WTC11 (cell line): ENCODE measurements at regions not wholly inside any gene's neighbourhood (a gene's known extent, or its start where the extent isn't known, plus 50 kb on each side); places are given as distances from the start of the nearest gene placed in this dataset.

Source experiments
- ATAC-seq: fragments of 200-7000 bp; cut with Tn5 transposase; 2 replicates; pipeline ENCODE4 v1.10.0; 2021; ENCODE audit warnings: mild to moderate bottlenecking, moderate library complexity
- CTCF ChIA-PET: fragments of 300-600 bp; sonication (Branson Sonifier 250); formaldehyde crosslinking; loops from one replicate; lab custom pipeline; 2021; ENCODE audit warnings: antibody characterized with exemption; lab: Charles Lee
- POLR2A ChIA-PET: fragments of 350-600 bp; sonication (Branson Sonifier 250); formaldehyde crosslinking; loops from one replicate; lab custom pipeline; 2021; ENCODE audit warnings: antibody characterized with exemption; lab: Charles Lee
- DNase-seq: peaks from one replicate; pipeline ENCODE4 v3.0.0; 2021; ENCODE audit warnings: low spot score
- H3K27ac Mint-ChIP-seq: 2 replicates; pipeline ENCODE4 v1.8.0; 2021; ENCODE audit warnings: mixed read lengths
- H3K27me3 Mint-ChIP-seq: 2 replicates; pipeline ENCODE4 v1.8.0; 2021; ENCODE audit warnings: low read depth, mild to moderate bottlenecking, moderate library complexity, mixed read lengths
- H3K36me3 Mint-ChIP-seq: 2 replicates; pipeline ENCODE4 v1.8.0; 2021; ENCODE audit warnings: mixed read lengths
- H3K4me1 Mint-ChIP-seq: 2 replicates; pipeline ENCODE4 v1.8.0; 2022; ENCODE audit warnings: mixed read lengths
- H3K4me3 Mint-ChIP-seq: 2 replicates; pipeline ENCODE4 v1.8.0; 2021; ENCODE audit warnings: mild to moderate bottlenecking, moderate library complexity, mixed read lengths
- H3K9me3 Mint-ChIP-seq: 2 replicates; pipeline ENCODE4 v1.8.0; 2021; ENCODE audit warnings: mixed read lengths
- EMX1 ChIP-seq: fragments of 250-450 bp; sonication (Bioruptor Pico); IDR thresholded peaks from 2 replicates; pipeline ENCODE4 v1.8.0; 2021; ENCODE audit warnings: mild to moderate bottlenecking
- JAZF1 ChIP-seq: fragments of 250-450 bp; sonication (Bioruptor Pico); IDR thresholded peaks from 2 replicates; pipeline ENCODE4 v1.9.0; 2021; ENCODE audit warnings: moderate library complexity, mild to moderate bottlenecking, inconsistent platforms
- MYBL2 ChIP-seq: sonication (generic); formaldehyde crosslinking; IDR thresholded peaks from 2 replicates; pipeline ENCODE4 v1.8.1; 2023; ENCODE audit warnings: mild to moderate bottlenecking, moderate library complexity, missing genetic modification reagents
- NFYB ChIP-seq: sonication (generic); formaldehyde crosslinking; conservative IDR thresholded peaks from 2 replicates; pipeline ENCODE4 v1.8.0; 2022; ENCODE audit warnings: low read depth, missing genetic modification reagents
- RELA ChIP-seq: sonication (generic); formaldehyde crosslinking; IDR thresholded peaks from 2 replicates; pipeline ENCODE4 v1.8.1; 2022; ENCODE audit warnings: missing genetic modification reagents, mild to moderate bottlenecking, borderline replicate concordance
- RORB ChIP-seq: fragments of 250-450 bp; sonication (Bioruptor Pico); IDR thresholded peaks from 2 replicates; pipeline ENCODE4 v1.9.0; 2021; ENCODE audit warnings: mild to moderate bottlenecking
- SMAD3 ChIP-seq: sonication (generic); formaldehyde crosslinking; IDR thresholded peaks from 2 replicates; pipeline ENCODE4 v1.8.0; 2022; ENCODE audit warnings: missing genetic modification reagents, mild to moderate bottlenecking, borderline replicate concordance
- SOX15 ChIP-seq: fragments of 250-450 bp; sonication (Bioruptor Pico); IDR thresholded peaks from 2 replicates; pipeline ENCODE4 v1.9.0; 2021; ENCODE audit warnings: mild to moderate bottlenecking
- TEAD4 ChIP-seq: sonication (generic); formaldehyde crosslinking; IDR thresholded peaks from 2 replicates; pipeline ENCODE4 v1.8.0; 2022; ENCODE audit warnings: mild to moderate bottlenecking, missing genetic modification reagents
- ZNF138 ChIP-seq: sonication (generic); formaldehyde crosslinking; conservative IDR thresholded peaks from 2 replicates; pipeline ENCODE4 v1.8.1; 2022; ENCODE audit warnings: mild to moderate bottlenecking, moderate library complexity, missing genetic modification reagents
- ZNF416 ChIP-seq: fragments of 250-450 bp; sonication (Bioruptor Pico); IDR thresholded peaks from 2 replicates; pipeline ENCODE4 v1.9.0; 2021; ENCODE audit warnings: mild to moderate bottlenecking, inconsistent platforms
- TF ChIP-seq, protein P1 (sequence below): sonication (generic); formaldehyde crosslinking; IDR thresholded peaks from 2 replicates; pipeline ENCODE4 v1.8.1; 2023; ENCODE audit warnings: mild to moderate bottlenecking, missing genetic modification reagents, moderate library complexity
- TF ChIP-seq, protein P2 (sequence below): fragments of 250-450 bp; sonication (Bioruptor Pico); IDR thresholded peaks from 2 replicates; pipeline ENCODE4 v1.9.0; 2021; ENCODE audit warnings: mild to moderate bottlenecking
- TF ChIP-seq, protein P3 (sequence below): fragments of 250-450 bp; sonication (Bioruptor Pico); IDR thresholded peaks from 2 replicates; pipeline ENCODE4 v1.9.0; 2021; ENCODE audit warnings: mild to moderate bottlenecking
- TF ChIP-seq, protein P4 (sequence below): sonication (generic); formaldehyde crosslinking; IDR thresholded peaks from 2 replicates; pipeline ENCODE4 v1.8.1; 2022; ENCODE audit warnings: low read depth, missing genetic modification reagents, borderline replicate concordance
- TF ChIP-seq, protein P5 (sequence below): sonication (generic); formaldehyde crosslinking; IDR thresholded peaks from 2 replicates; pipeline ENCODE4 v1.8.1; 2022; ENCODE audit warnings: mild to moderate bottlenecking, moderate library complexity, missing genetic modification reagents
- TF ChIP-seq, protein P6 (sequence below): sonication (generic); formaldehyde crosslinking; IDR thresholded peaks from 2 replicates; pipeline ENCODE4 v1.8.1; 2023; ENCODE audit warnings: mild to moderate bottlenecking, moderate library complexity, missing genetic modification reagents

DNA sequence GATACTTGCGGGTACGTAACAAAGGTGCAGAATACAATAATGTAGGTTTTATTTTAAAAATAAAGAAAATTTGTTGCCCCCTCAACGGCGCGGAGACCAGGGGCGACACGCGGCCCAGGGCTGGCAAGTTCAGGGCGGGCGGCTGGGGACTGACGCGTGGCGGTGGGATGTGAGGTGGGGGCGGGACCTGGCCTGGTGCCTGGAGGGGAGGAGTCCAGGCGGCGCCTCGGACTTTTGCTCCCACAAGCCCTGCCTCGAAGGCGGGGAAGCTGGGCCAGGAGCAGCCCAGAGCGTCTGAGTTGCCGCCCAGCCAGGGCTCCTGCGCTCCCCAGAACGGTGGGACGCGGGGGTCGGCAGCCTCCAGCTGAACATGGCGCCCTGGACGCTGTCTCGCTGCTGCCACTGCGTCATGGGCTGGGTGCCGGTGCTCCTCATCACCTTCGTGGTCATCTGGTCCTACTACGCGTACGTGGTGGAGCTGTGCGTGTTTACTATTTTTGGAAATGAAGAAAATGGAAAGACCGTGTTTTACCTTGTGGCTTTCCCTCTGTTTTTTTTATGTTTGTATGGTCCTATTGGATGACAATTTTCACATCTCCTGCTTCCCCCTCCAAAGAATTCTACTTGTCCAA, 1122.8 kb upstream of the ATXN8OS start (continued):
- TF ChIP-seq, protein P1, sequence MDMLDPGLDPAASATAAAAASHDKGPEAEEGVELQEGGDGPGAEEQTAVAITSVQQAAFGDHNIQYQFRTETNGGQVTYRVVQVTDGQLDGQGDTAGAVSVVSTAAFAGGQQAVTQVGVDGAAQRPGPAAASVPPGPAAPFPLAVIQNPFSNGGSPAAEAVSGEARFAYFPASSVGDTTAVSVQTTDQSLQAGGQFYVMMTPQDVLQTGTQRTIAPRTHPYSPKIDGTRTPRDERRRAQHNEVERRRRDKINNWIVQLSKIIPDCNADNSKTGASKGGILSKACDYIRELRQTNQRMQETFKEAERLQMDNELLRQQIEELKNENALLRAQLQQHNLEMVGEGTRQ (CRISPR knock-in tag): no peak
- TF ChIP-seq NFYB (CRISPR knock-in tag) (no peak), RELA (CRISPR knock-in tag) (no peak), JAZF1 (CRISPR knock-in tag) (no peak), SOX15 (CRISPR knock-in tag) (no peak)
- TF ChIP-seq, protein P2, sequence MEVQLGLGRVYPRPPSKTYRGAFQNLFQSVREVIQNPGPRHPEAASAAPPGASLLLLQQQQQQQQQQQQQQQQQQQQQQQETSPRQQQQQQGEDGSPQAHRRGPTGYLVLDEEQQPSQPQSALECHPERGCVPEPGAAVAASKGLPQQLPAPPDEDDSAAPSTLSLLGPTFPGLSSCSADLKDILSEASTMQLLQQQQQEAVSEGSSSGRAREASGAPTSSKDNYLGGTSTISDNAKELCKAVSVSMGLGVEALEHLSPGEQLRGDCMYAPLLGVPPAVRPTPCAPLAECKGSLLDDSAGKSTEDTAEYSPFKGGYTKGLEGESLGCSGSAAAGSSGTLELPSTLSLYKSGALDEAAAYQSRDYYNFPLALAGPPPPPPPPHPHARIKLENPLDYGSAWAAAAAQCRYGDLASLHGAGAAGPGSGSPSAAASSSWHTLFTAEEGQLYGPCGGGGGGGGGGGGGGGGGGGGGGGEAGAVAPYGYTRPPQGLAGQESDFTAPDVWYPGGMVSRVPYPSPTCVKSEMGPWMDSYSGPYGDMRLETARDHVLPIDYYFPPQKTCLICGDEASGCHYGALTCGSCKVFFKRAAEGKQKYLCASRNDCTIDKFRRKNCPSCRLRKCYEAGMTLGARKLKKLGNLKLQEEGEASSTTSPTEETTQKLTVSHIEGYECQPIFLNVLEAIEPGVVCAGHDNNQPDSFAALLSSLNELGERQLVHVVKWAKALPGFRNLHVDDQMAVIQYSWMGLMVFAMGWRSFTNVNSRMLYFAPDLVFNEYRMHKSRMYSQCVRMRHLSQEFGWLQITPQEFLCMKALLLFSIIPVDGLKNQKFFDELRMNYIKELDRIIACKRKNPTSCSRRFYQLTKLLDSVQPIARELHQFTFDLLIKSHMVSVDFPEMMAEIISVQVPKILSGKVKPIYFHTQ (CRISPR knock-in tag): no peak
- TF ChIP-seq, all 79 proteins: peak for 0

DNA sequence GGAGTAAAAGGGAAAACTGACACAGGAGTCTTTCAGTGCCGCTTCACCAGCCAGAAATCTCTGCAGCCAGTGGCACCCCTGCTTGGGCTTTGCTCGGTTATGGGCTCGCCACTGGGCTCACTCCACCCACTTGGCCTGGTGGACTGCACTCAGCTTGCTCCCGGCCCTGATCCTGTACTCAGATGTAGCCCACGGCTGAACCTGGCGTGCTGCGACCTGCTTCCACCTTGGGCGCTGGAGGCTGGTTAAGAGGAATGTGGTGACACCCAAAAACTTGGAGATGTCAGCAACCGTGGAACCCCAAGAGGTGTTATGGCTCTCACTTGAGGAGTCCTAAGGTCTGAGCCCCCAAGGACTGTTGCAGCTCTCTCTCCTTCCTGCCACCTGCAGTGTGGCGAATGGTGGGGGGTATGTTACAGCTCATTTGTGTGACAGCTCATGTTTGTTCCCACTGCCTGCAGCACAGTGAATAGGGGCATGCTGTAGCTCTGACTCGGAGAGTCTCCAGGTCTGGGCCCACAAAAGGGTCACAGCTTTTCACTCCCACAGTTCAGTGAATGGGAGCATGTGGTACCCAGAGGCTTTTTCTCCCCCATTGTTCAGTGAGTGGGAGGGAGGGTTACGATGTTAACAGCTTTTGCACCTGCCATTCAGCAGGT, 1124.5 kb upstream of the ATXN8OS start:
- ATAC-seq: peak; percentile 56
- Mint-ChIP-seq H3K27me3 (no peaks in the 10 kb centered on the region), H3K4me1 (peaks cover 22% of the 10 kb centered on the region), H3K36me3 (peaks cover 8% of the 10 kb centered on the region), H3K27ac (no peak overlapping the region), H3K4me3 (no peak overlapping the region), H3K9me3 (peaks cover 15% of the 10 kb centered on the region)
- no peak for TF ChIP-seq EMX1 (CRISPR knock-in tag)
- no peak for TF ChIP-seq SMAD3 (CRISPR knock-in tag)
- TF ChIP-seq, protein P3, sequence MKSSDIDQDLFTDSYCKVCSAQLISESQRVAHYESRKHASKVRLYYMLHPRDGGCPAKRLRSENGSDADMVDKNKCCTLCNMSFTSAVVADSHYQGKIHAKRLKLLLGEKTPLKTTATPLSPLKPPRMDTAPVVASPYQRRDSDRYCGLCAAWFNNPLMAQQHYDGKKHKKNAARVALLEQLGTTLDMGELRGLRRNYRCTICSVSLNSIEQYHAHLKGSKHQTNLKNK (CRISPR knock-in tag): no peak
- no peak for TF ChIP-seq RORB
- TF ChIP-seq ZNF416 (CRISPR knock-in tag): no peak
- no peak for TF ChIP-seq TEAD4
- TF ChIP-seq, protein P4, sequence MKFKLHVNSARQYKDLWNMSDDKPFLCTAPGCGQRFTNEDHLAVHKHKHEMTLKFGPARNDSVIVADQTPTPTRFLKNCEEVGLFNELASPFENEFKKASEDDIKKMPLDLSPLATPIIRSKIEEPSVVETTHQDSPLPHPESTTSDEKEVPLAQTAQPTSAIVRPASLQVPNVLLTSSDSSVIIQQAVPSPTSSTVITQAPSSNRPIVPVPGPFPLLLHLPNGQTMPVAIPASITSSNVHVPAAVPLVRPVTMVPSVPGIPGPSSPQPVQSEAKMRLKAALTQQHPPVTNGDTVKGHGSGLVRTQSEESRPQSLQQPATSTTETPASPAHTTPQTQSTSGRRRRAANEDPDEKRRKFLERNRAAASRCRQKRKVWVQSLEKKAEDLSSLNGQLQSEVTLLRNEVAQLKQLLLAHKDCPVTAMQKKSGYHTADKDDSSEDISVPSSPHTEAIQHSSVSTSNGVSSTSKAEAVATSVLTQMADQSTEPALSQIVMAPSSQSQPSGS: no peak
- no peak for TF ChIP-seq MYBL2
- TF ChIP-seq, protein P5, sequence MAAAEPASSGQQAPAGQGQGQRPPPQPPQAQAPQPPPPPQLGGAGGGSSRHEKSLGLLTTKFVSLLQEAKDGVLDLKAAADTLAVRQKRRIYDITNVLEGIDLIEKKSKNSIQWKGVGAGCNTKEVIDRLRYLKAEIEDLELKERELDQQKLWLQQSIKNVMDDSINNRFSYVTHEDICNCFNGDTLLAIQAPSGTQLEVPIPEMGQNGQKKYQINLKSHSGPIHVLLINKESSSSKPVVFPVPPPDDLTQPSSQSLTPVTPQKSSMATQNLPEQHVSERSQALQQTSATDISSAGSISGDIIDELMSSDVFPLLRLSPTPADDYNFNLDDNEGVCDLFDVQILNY (CRISPR knock-in tag): no peak
- TF ChIP-seq, protein P6, sequence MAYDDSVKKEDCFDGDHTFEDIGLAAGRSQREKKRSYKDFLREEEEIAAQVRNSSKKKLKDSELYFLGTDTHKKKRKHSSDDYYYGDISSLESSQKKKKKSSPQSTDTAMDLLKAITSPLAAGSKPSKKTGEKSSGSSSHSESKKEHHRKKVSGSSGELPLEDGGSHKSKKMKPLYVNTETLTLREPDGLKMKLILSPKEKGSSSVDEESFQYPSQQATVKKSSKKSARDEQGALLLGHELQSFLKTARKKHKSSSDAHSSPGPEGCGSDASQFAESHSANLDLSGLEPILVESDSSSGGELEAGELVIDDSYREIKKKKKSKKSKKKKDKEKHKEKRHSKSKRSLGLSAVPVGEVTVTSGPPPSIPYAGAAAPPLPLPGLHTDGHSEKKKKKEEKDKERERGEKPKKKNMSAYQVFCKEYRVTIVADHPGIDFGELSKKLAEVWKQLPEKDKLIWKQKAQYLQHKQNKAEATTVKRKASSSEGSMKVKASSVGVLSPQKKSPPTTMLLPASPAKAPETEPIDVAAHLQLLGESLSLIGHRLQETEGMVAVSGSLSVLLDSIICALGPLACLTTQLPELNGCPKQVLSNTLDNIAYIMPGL: no peak
- TF ChIP-seq, protein P2 (CRISPR knock-in tag): no peak
- TF ChIP-seq ZNF138 (CRISPR knock-in tag): no peak
- ChIA-PET POLR2A (no interaction called here), CTCF (no interaction called here)
- no peak for DNase-seq
